ENCODE measurements at regions not wholly inside any gene's neighbourhood (a gene's known extent, or its start where the extent isn't known, plus 50 kb on each side); places are given as distances from the start of the nearest gene placed in this dataset.

GRCh38 chr17:74049967-74050458 lies 153.5 kb upstream of the RPL38 start:
- H3K36me3 Mint-ChIP-seq: no peaks in the 10 kb centered on the region
- no peak overlapping the region for H3K4me3 Mint-ChIP-seq
- DNase-seq (ENCODE audit: low spot score): no peak
- no peaks in the 10 kb centered on the region; the same call in 1 of the 2 replicates for H3K27me3 Mint-ChIP-seq (ENCODE audit: low read depth)
- no peak for ATAC-seq
- no peaks in the 10 kb centered on the region for H3K9me3 Mint-ChIP-seq
- no peak overlapping the region for H3K27ac Mint-ChIP-seq
- peaks cover 8% of the 10 kb centered on the region for H3K4me1 Mint-ChIP-seq
- ChIA-PET POLR2A (no interaction called here), CTCF (interaction anchor here (1.9 kb wide), 1 partner anchor 40 kb away, joined by 10 read pairs; no protein-coding TSS in a partner anchor)
- TF ChIP-seq HMGXB4 (CRISPR knock-in tag; IDR thresholded peaks at IDR 0.05): no peak

GRCh38 chr17:74051348-74051747 lies 152.1 kb upstream of the RPL38 start:
- DNase-seq (ENCODE audit: low spot score) (no peak), ATAC-seq (no peak)
- TF ChIP-seq NFE2L1 (CRISPR knock-in tag; IDR thresholded peaks at IDR 0.05): no peak
- TF ChIP-seq ZMAT4 (CRISPR knock-in tag; IDR thresholded peaks at IDR 0.05): no peak
- no peak for TF ChIP-seq ZNF317 (CRISPR knock-in tag; IDR thresholded peaks at IDR 0.05; ENCODE audit: borderline replicate concordance, low read depth)
- no peak for TF ChIP-seq KAT7 (CRISPR knock-in tag; IDR thresholded peaks at IDR 0.05; ENCODE audit: borderline replicate concordance)
- no peak for TF ChIP-seq EMX1 (CRISPR knock-in tag; IDR thresholded peaks at IDR 0.05)
- no peak for TF ChIP-seq ESRRA (CRISPR knock-in tag; IDR thresholded peaks at IDR 0.05; ENCODE audit: borderline replicate concordance)
- TF ChIP-seq USF2 (CRISPR knock-in tag; IDR thresholded peaks at IDR 0.05): no peak
- no peak for TF ChIP-seq ZNF512 (CRISPR knock-in tag; IDR thresholded peaks at IDR 0.05; ENCODE audit: borderline replicate concordance)
- no peak for TF ChIP-seq USF1 (CRISPR knock-in tag; IDR thresholded peaks at IDR 0.05)
- no peak for TF ChIP-seq NR2C2 (CRISPR knock-in tag; IDR thresholded peaks at IDR 0.05)
- no peak for TF ChIP-seq IRF2 (CRISPR knock-in tag; IDR thresholded peaks at IDR 0.05; ENCODE audit: borderline replicate concordance, low read depth)
- TF ChIP-seq FOXK1 (CRISPR knock-in tag; IDR thresholded peaks at IDR 0.05): no peak
- no peak for TF ChIP-seq E2F4 (CRISPR knock-in tag; IDR thresholded peaks at IDR 0.05; ENCODE audit: borderline replicate concordance, low read depth)
- no peak for TF ChIP-seq PRDM15 (CRISPR knock-in tag; IDR thresholded peaks at IDR 0.05)
- TF ChIP-seq ATF6 (CRISPR knock-in tag; IDR thresholded peaks at IDR 0.05): no peak
- no peak for TF ChIP-seq CREM (CRISPR knock-in tag; IDR thresholded peaks at IDR 0.05)
- ChIA-PET POLR2A (no interaction called here), CTCF (interaction anchor here (0.6 to 2.5 kb wide), 3 partner anchors 16 to 233 kb away, joined by 3 to 10 read pairs (median 4); no protein-coding TSS in a partner anchor)
- no peaks in the 10 kb centered on the region; the same call in 1 of the 2 replicates for H3K27me3 Mint-ChIP-seq (ENCODE audit: low read depth)
- no peak overlapping the region for H3K4me3 Mint-ChIP-seq
- no peaks in the 10 kb centered on the region for H3K9me3 Mint-ChIP-seq
- peaks cover 15% of the 10 kb centered on the region for H3K4me1 Mint-ChIP-seq
- H3K27ac Mint-ChIP-seq: no peak overlapping the region
- no peaks in the 10 kb centered on the region for H3K36me3 Mint-ChIP-seq
